PC-3 (cell line): ENCODE measurements at regions not wholly inside any gene's neighbourhood (a gene's known extent, or its start where the extent isn't known, plus 50 kb on each side); places are given as distances from the start of the nearest gene placed in this dataset.

Source experiments
- EZH2 ChIP-seq: fragments of 300-600 bp; sonication (generic); IDR thresholded peaks from one replicate; pipeline ENCODE4 v1.6.1; 2017; ENCODE audit warnings: antibody characterized with exemption, mild to moderate bottlenecking, low read length; ENCODE audit not compliant: unreplicated experiment
- TF ChIP-seq, protein P1 (sequence below): fragments of 300-600 bp; sonication (generic); conservative IDR thresholded peaks from 2 replicates; pipeline ENCODE4 v1.5.1; 2017; ENCODE audit warnings: antibody characterized with exemption, low read depth, mild to moderate bottlenecking, low read length

DNA sequence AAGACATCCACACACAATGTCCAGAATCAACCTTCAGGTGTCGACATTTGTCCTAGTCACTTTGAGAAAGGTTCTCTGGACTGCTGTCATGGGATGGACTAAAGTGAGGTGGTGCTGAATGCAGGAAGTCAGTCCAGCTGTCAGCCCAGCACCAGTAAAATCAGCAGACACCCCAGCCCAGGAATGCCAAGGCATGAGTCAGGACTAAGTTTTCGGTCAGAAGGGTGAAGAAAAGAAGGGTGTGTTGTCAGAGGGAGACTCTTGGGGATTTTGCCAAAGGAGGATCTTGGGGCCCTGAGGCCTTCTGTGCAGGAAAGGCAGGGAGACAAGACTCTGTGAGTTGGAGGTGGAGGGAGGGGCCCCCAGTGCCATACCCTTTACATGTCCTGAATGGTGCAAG, 69.0 kb upstream of the XPA start:
- TF ChIP-seq, protein P1, sequence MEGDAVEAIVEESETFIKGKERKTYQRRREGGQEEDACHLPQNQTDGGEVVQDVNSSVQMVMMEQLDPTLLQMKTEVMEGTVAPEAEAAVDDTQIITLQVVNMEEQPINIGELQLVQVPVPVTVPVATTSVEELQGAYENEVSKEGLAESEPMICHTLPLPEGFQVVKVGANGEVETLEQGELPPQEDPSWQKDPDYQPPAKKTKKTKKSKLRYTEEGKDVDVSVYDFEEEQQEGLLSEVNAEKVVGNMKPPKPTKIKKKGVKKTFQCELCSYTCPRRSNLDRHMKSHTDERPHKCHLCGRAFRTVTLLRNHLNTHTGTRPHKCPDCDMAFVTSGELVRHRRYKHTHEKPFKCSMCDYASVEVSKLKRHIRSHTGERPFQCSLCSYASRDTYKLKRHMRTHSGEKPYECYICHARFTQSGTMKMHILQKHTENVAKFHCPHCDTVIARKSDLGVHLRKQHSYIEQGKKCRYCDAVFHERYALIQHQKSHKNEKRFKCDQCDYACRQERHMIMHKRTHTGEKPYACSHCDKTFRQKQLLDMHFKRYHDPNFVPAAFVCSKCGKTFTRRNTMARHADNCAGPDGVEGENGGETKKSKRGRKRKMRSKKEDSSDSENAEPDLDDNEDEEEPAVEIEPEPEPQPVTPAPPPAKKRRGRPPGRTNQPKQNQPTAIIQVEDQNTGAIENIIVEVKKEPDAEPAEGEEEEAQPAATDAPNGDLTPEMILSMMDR, result no peak
- TF ChIP-seq EZH2, result no peak
